ENCODE measurements at regions not wholly inside any gene's neighbourhood (a gene's known extent, or its start where the extent isn't known, plus 50 kb on each side); places are given as distances from the start of the nearest gene placed in this dataset.

DNA sequence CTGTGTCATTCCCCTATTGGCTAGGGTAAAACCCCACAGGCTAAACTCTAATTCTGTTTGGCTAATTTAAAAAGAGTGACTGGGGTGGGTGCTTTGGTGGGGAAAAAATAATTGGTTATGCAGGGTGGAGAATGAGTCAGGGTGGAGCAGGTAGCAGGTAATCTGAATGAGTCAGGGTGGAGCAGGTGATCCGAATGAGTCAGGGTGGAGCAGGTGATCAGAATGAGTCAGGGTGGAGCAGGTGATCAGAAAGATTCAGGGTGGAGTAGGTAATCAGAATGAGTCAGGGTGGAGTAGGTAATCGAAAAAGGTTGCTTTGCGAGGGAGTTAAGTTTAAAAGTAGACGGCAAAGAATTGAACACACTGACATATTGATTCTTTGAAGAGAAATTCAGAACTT, 1218.8 kb upstream of the ATXN8OS start:
- Histone ChIP-seq H3K4me3 (no peak overlapping the region), H3K4me1 (replicated peaks) (no peaks in the 10 kb centered on the region), H3K27me3 (replicated peaks; ENCODE audit: insufficient read depth) (no peaks in the 10 kb centered on the region), H3K27ac (no peak overlapping the region), H3K9me3 (no peaks in the 10 kb centered on the region), H3K36me3 (no peaks in the 10 kb centered on the region)
- no peak for DNase-seq (ENCODE audit: low spot score)
- 93% methylated on average over 4 of the region's 4 CpGs for WGBS
- intact Hi-C loops (cut with DNase I): no loop called here
- TF ChIP-seq POLR2A (IDR thresholded peaks at IDR 0.05): no peak
- no peak for TF ChIP-seq POLR2AphosphoS5 (IDR thresholded peaks at IDR 0.05)
- no peak for TF ChIP-seq CTCF (IDR thresholded peaks at IDR 0.05)

DNA sequence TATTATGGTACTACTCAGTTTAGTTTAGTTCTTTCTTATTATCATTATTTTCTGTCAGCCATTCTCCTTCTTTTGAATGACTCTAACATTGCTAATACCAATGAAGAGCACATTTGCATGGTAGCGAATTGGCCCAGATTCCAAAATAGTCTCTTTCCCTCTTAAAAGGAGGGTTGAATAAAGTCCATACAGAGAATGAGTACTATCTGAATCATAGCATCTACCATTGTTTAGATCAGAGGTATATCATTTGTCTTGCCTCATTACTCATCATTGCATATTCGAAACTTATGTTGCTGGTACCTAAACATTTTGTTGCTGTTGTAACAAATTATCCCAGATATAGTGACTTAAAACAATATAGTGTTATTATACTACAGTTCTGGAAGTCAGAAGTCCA, 1235.3 kb upstream of the ATXN8OS start:
- WGBS: 97% methylated on average over 2 of the region's 2 CpGs

GRCh38 chr13:68851026-68851425, 1256.6 kb upstream of the ATXN8OS start:
- no peaks in the 10 kb centered on the region for H3K27me3 ChIP-seq (replicated peaks; ENCODE audit: insufficient read depth)
- intact Hi-C loops (cut with DNase I): no loop called here
- no peak overlapping the region for H3K27ac ChIP-seq
- 41% methylated on average over 1 of the region's 1 CpG for whole genome bisulfite sequencing
- TF ChIP-seq POLR2AphosphoS5 (IDR thresholded peaks at IDR 0.05): no peak
- TF ChIP-seq POLR2A (IDR thresholded peaks at IDR 0.05): no peak
- TF ChIP-seq CTCF (IDR thresholded peaks at IDR 0.05): no peak
- no peak overlapping the region for H3K4me3 ChIP-seq
- no peaks in the 10 kb centered on the region for H3K9me3 ChIP-seq
- H3K4me1 ChIP-seq (replicated peaks): no peaks in the 10 kb centered on the region
- no peaks in the 10 kb centered on the region for H3K36me3 ChIP-seq
- no peak for DNase-seq (ENCODE audit: low spot score)

More for the DNA sequence above, 1235.3 kb upstream of the ATXN8OS start:
- H3K4me3 ChIP-seq: no peak overlapping the region
- H3K4me1 ChIP-seq (replicated peaks): no peaks in the 10 kb centered on the region
- H3K27ac ChIP-seq: no peak overlapping the region
- no peak for DNase-seq (ENCODE audit: low spot score)
- no peaks in the 10 kb centered on the region for H3K27me3 ChIP-seq (replicated peaks; ENCODE audit: insufficient read depth)
- TF ChIP-seq POLR2AphosphoS5 (IDR thresholded peaks at IDR 0.05) (no peak), CTCF (IDR thresholded peaks at IDR 0.05) (no peak), POLR2A (IDR thresholded peaks at IDR 0.05) (no peak)
- intact Hi-C loops (cut with DNase I): no loop called here
- no peaks in the 10 kb centered on the region for H3K36me3 ChIP-seq
- no peaks in the 10 kb centered on the region for H3K9me3 ChIP-seq

DNA sequence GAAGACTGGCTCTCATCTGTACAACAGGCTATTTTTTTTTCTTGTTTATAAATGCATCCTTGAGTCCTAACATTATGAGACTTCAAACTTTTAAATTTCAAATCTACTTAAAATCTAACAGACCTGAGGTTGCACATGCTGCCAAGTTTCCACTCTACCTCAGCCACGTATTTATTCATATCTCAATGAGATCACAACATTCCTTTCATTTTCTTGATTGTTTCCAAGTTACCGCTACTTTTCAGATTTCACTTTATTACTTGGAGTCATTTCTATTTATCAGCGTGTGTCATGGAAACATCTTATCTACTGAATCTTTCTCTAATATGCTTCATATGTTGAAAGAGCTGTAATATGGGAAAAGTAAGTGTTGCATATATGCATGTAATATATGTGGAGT, 1257.5 kb upstream of the ATXN8OS start:
- WGBS: 28% methylated on average over 3 of the region's 3 CpGs
- Histone ChIP-seq H3K27ac (no peak overlapping the region), H3K27me3 (replicated peaks; ENCODE audit: insufficient read depth) (no peaks in the 10 kb centered on the region), H3K4me1 (replicated peaks) (no peaks in the 10 kb centered on the region), H3K36me3 (no peaks in the 10 kb centered on the region), H3K9me3 (no peaks in the 10 kb centered on the region), H3K4me3 (no peak overlapping the region)
- no peak for DNase-seq (ENCODE audit: low spot score)
- TF ChIP-seq CTCF (IDR thresholded peaks at IDR 0.05): no peak
- TF ChIP-seq POLR2AphosphoS5 (IDR thresholded peaks at IDR 0.05): no peak
- TF ChIP-seq POLR2A (IDR thresholded peaks at IDR 0.05): no peak
- intact Hi-C loops (cut with DNase I): no loop called here

- WGBS: 70% methylated on average over 1 of the region's 1 CpG
- H3K27ac ChIP-seq: no peak overlapping the region
- DNase-seq (ENCODE audit: low spot score): no peak
- H3K4me1 ChIP-seq (replicated peaks): no peaks in the 10 kb centered on the region
- intact Hi-C loops (cut with DNase I): no loop called here
- H3K9me3 ChIP-seq: no peaks in the 10 kb centered on the region
- TF ChIP-seq CTCF (IDR thresholded peaks at IDR 0.05) (no peak), POLR2AphosphoS5 (IDR thresholded peaks at IDR 0.05) (no peak), POLR2A (IDR thresholded peaks at IDR 0.05) (no peak)
- no peaks in the 10 kb centered on the region for H3K36me3 ChIP-seq
- no peaks in the 10 kb centered on the region for H3K27me3 ChIP-seq (replicated peaks; ENCODE audit: insufficient read depth)
- H3K4me3 ChIP-seq: no peak overlapping the region
Observed at GRCh38 chr13:68846663-68847062, 1261.0 kb upstream of the ATXN8OS start.
